GM18499 (cell line): ENCODE measurements at regions not wholly inside any gene's neighbourhood (a gene's known extent, or its start where the extent isn't known, plus 50 kb on each side); places are given as distances from the start of the nearest gene placed in this dataset.
"Not testable (repeated sequence)": the region's sequence is repeated elsewhere in the genome, so short reads cannot be mapped to it uniquely, and the experiment has no call there.

ENCODE experiments used
- ATAC-seq: cut with Tn5 transposase; IDR thresholded peaks from one replicate; pipeline ENCODE4 v1.9.1; 2021; ENCODE audit warnings: moderate number of reproducible peaks; ENCODE audit not compliant: insufficient read depth, unreplicated experiment

- no peak for ATAC-seq
Measured at GRCh38 chr6:164751395-164751794, 558.0 kb downstream of the C6orf118 start.

GRCh38 chr6:164750128-164750527 is 559.3 kb downstream of the C6orf118 start:
- no peak for ATAC-seq

GRCh38 chr6:164749221-164750064 is 560.0 kb downstream of the C6orf118 start:
- ATAC-seq, result no peak

- no peak for ATAC-seq
Measured at GRCh38 chr6:164744301-164744700, 565.1 kb downstream of the C6orf118 start.

GRCh38 chr6:164741938-164742451 is 567.4 kb downstream of the C6orf118 start:
- no peak for ATAC-seq

GRCh38 chr6:164736090-164736489 is 573.3 kb downstream of the C6orf118 start:
- not testable (repeated sequence) for ATAC-seq

GRCh38 chr6:164731539-164731938 is 577.9 kb downstream of the C6orf118 start:
- no peak for ATAC-seq

GRCh38 chr6:164721460-164721859 is 587.9 kb downstream of the C6orf118 start:
- ATAC-seq, result no peak

- ATAC-seq, result no peak
Measured at GRCh38 chr6:164700497-164700896, 608.9 kb downstream of the C6orf118 start.

- ATAC-seq, result no peak
Measured at GRCh38 chr6:164695896-164696295, 613.5 kb downstream of the C6orf118 start.

- ATAC-seq, result no peak
Measured at GRCh38 chr6:164694386-164694785, 615.0 kb downstream of the C6orf118 start.

- ATAC-seq, result no peak
Measured at GRCh38 chr6:164693944-164694343, 615.5 kb downstream of the C6orf118 start.

- ATAC-seq, result no peak
Measured at GRCh38 chr6:164692772-164693510, 616.5 kb downstream of the C6orf118 start.

- ATAC-seq, result no peak
Measured at GRCh38 chr6:164690702-164691500, 618.5 kb downstream of the C6orf118 start.

GRCh38 chr6:164690241-164690640 is 619.2 kb downstream of the C6orf118 start:
- no peak for ATAC-seq

- ATAC-seq, result no peak
Measured at GRCh38 chr6:164665328-164665727, 644.1 kb downstream of the C6orf118 start.

GRCh38 chr6:164663634-164664033 is 645.8 kb downstream of the C6orf118 start:
- no peak for ATAC-seq

GRCh38 chr6:164661716-164662115 is 647.7 kb downstream of the C6orf118 start:
- ATAC-seq, result no peak

- ATAC-seq, result no peak
Measured at GRCh38 chr6:164660781-164661180, 648.6 kb downstream of the C6orf118 start.

- no peak for ATAC-seq
Measured at GRCh38 chr6:164640956-164641355, 668.4 kb downstream of the C6orf118 start.
